WTC11 (cell line): ENCODE measurements at regions not wholly inside any gene's neighbourhood (a gene's known extent, or its start where the extent isn't known, plus 50 kb on each side); places are given as distances from the start of the nearest gene placed in this dataset.

Experiments used
- ATAC-seq: fragments of 200-7000 bp; cut with Tn5 transposase; 2 replicates; pipeline ENCODE4 v1.10.0; 2021; ENCODE audit warnings: mild to moderate bottlenecking, moderate library complexity
- CTCF ChIA-PET: fragments of 300-600 bp; sonication (Branson Sonifier 250); formaldehyde crosslinking; loops from one replicate; lab custom pipeline; 2021; ENCODE audit warnings: antibody characterized with exemption; lab: Charles Lee
- POLR2A ChIA-PET: fragments of 350-600 bp; sonication (Branson Sonifier 250); formaldehyde crosslinking; loops from one replicate; lab custom pipeline; 2021; ENCODE audit warnings: antibody characterized with exemption; lab: Charles Lee
- DNase-seq: peaks from one replicate; pipeline ENCODE4 v3.0.0; 2021; ENCODE audit warnings: low spot score
- H3K27ac Mint-ChIP-seq: 2 replicates; pipeline ENCODE4 v1.8.0; 2021; ENCODE audit warnings: mixed read lengths
- H3K27me3 Mint-ChIP-seq: 2 replicates; pipeline ENCODE4 v1.8.0; 2021; ENCODE audit warnings: low read depth, mild to moderate bottlenecking, moderate library complexity, mixed read lengths
- H3K36me3 Mint-ChIP-seq: 2 replicates; pipeline ENCODE4 v1.8.0; 2021; ENCODE audit warnings: mixed read lengths
- H3K4me1 Mint-ChIP-seq: 2 replicates; pipeline ENCODE4 v1.8.0; 2022; ENCODE audit warnings: mixed read lengths
- H3K4me3 Mint-ChIP-seq: 2 replicates; pipeline ENCODE4 v1.8.0; 2021; ENCODE audit warnings: mild to moderate bottlenecking, moderate library complexity, mixed read lengths
- H3K9me3 Mint-ChIP-seq: 2 replicates; pipeline ENCODE4 v1.8.0; 2021; ENCODE audit warnings: mixed read lengths
- CREB1 ChIP-seq: sonication (generic); formaldehyde crosslinking; IDR thresholded peaks from 2 replicates; pipeline ENCODE4 v1.8.0; 2023; ENCODE audit warnings: mild to moderate bottlenecking, missing genetic modification reagents
- EMX1 ChIP-seq: fragments of 250-450 bp; sonication (Bioruptor Pico); IDR thresholded peaks from 2 replicates; pipeline ENCODE4 v1.8.0; 2021; ENCODE audit warnings: mild to moderate bottlenecking
- ESRRA ChIP-seq: sonication (generic); formaldehyde crosslinking; IDR thresholded peaks from 2 replicates; pipeline ENCODE4 v1.8.1; 2022; ENCODE audit warnings: mild to moderate bottlenecking, missing genetic modification reagents, borderline replicate concordance
- FOXJ3 ChIP-seq: sonication (generic); formaldehyde crosslinking; IDR thresholded peaks from 2 replicates; pipeline ENCODE4 v1.9.0; 2021; ENCODE audit warnings: missing genetic modification reagents, mild to moderate bottlenecking, borderline replicate concordance
- GABPB1 ChIP-seq: sonication (generic); formaldehyde crosslinking; IDR thresholded peaks from 2 replicates; pipeline ENCODE4 v1.8.1; 2023; ENCODE audit warnings: mild to moderate bottlenecking, missing genetic modification reagents
- GRHL2 ChIP-seq: fragments of 250-450 bp; sonication (Bioruptor Pico); IDR thresholded peaks from 2 replicates; pipeline ENCODE4 v1.8.0; 2022; ENCODE audit warnings: mild to moderate bottlenecking, moderate library complexity; ENCODE audit not compliant: insufficient replicate concordance, severe bottlenecking
- GTF2I ChIP-seq: fragments of 250-450 bp; sonication (Bioruptor Pico); conservative IDR thresholded peaks from 2 replicates; pipeline ENCODE4 v1.4.0; 2021; ENCODE audit warnings: mild to moderate bottlenecking
- JUN ChIP-seq: sonication (generic); formaldehyde crosslinking; IDR thresholded peaks from 2 replicates; pipeline ENCODE4 v1.8.0; 2023; ENCODE audit warnings: mild to moderate bottlenecking, missing genetic modification reagents
- NFATC4 ChIP-seq: fragments of 250-450 bp; sonication (Bioruptor Pico); IDR thresholded peaks from 2 replicates; pipeline ENCODE4 v1.9.0; 2021; ENCODE audit warnings: mild to moderate bottlenecking
- NFE2L1 ChIP-seq: sonication (generic); formaldehyde crosslinking; IDR thresholded peaks from 2 replicates; pipeline ENCODE4 v1.8.1; 2023; ENCODE audit warnings: missing genetic modification reagents
- SMAD4 ChIP-seq: sonication (generic); formaldehyde crosslinking; IDR thresholded peaks from 2 replicates; pipeline ENCODE4 v1.8.0; 2022; ENCODE audit warnings: mild to moderate bottlenecking, missing genetic modification reagents
- TP53 ChIP-seq: sonication (generic); formaldehyde crosslinking; IDR thresholded peaks from 2 replicates; pipeline ENCODE4 v1.8.1; 2023; ENCODE audit warnings: mild to moderate bottlenecking, missing genetic modification reagents
- ZNF138 ChIP-seq: sonication (generic); formaldehyde crosslinking; conservative IDR thresholded peaks from 2 replicates; pipeline ENCODE4 v1.8.1; 2022; ENCODE audit warnings: mild to moderate bottlenecking, moderate library complexity, missing genetic modification reagents
- ZNF396 ChIP-seq: fragments of 250-450 bp; sonication (Bioruptor Pico); IDR thresholded peaks from 2 replicates; pipeline ENCODE4 v1.8.0; 2021; ENCODE audit warnings: mild to moderate bottlenecking, moderate library complexity, borderline replicate concordance
- TF ChIP-seq, protein P1 (sequence below): sonication (generic); formaldehyde crosslinking; IDR thresholded peaks from 2 replicates; pipeline ENCODE4 v1.8.1; 2023; ENCODE audit warnings: mild to moderate bottlenecking, missing genetic modification reagents, moderate library complexity
- TF ChIP-seq, protein P2 (sequence below): sonication (generic); formaldehyde crosslinking; IDR thresholded peaks from 2 replicates; pipeline ENCODE4 v1.8.0; 2022; ENCODE audit warnings: missing genetic modification reagents
- TF ChIP-seq, protein P3 (sequence below): sonication (generic); formaldehyde crosslinking; IDR thresholded peaks from 2 replicates; pipeline ENCODE4 v1.8.1; 2022; ENCODE audit warnings: low read depth, missing genetic modification reagents, borderline replicate concordance

DNA sequence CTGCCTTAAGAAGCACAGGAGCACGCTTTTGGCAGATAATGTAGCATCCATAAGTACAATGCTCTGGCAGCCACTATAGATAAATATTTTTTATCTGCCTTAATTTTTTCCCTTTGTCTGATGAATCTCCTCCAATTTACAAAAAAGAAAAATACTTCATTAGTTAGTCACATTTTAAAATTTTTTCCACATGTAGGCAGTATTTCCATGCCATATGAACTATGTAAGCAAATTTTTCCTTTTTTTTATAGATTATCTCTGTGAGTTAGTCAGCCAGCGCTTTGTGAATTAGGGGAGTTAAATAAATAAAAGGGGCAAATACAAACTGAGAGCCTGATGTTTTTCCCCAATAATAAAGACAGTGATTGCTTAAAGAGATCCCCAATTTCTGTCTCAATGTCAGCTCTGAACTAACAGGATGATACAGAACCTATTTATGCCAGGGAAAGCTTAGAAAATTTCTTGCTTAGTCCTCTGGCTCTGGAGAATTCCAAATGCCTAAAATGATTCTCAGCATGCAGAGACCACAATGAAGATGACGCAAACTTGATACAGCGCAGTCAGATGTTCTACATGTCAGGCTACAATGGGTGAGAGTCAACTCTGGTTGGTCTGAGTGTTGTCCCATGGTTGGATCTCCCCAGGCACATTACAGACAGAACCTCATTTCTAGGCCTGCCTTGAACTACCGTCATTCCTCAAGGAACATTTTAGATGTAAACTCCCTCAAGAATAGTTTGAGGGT is 390.4 kb upstream of the CDH6 start:
- H3K27me3 Mint-ChIP-seq = no peaks in the 10 kb centered on the region
- ChIA-PET POLR2A (interaction anchor here (0.6 kb wide), 1 partner anchor 275 kb away, joined by 3 read pairs; no protein-coding TSS in a partner anchor), CTCF (interaction anchor here (1.1 kb wide), 1 partner anchor 467 kb away, joined by 3 read pairs; no protein-coding TSS in a partner anchor)
- H3K4me1 Mint-ChIP-seq = peaks cover 13% of the 10 kb centered on the region
- ATAC-seq (no peak), DNase-seq (no peak)
- H3K9me3 Mint-ChIP-seq = 0 out of 2 replicates have a peak, but pooled peaks cover 5% of the 10 kb centered on the region
- no peak for TF ChIP-seq NFATC4 (CRISPR knock-in tag)
- no peak for TF ChIP-seq FOXJ3 (CRISPR knock-in tag)
- TF ChIP-seq ESRRA (CRISPR knock-in tag) = no peak
- TF ChIP-seq JUN (CRISPR knock-in tag) = no peak
- TF ChIP-seq ZNF138 = no peak
- TF ChIP-seq GABPB1 (CRISPR knock-in tag) = no peak
- TF ChIP-seq, protein P1, sequence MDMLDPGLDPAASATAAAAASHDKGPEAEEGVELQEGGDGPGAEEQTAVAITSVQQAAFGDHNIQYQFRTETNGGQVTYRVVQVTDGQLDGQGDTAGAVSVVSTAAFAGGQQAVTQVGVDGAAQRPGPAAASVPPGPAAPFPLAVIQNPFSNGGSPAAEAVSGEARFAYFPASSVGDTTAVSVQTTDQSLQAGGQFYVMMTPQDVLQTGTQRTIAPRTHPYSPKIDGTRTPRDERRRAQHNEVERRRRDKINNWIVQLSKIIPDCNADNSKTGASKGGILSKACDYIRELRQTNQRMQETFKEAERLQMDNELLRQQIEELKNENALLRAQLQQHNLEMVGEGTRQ (CRISPR knock-in tag) = no peak
- no peak for TF ChIP-seq GRHL2 (CRISPR knock-in tag)
- TF ChIP-seq ZNF396 = no peak
- TF ChIP-seq, protein P2, sequence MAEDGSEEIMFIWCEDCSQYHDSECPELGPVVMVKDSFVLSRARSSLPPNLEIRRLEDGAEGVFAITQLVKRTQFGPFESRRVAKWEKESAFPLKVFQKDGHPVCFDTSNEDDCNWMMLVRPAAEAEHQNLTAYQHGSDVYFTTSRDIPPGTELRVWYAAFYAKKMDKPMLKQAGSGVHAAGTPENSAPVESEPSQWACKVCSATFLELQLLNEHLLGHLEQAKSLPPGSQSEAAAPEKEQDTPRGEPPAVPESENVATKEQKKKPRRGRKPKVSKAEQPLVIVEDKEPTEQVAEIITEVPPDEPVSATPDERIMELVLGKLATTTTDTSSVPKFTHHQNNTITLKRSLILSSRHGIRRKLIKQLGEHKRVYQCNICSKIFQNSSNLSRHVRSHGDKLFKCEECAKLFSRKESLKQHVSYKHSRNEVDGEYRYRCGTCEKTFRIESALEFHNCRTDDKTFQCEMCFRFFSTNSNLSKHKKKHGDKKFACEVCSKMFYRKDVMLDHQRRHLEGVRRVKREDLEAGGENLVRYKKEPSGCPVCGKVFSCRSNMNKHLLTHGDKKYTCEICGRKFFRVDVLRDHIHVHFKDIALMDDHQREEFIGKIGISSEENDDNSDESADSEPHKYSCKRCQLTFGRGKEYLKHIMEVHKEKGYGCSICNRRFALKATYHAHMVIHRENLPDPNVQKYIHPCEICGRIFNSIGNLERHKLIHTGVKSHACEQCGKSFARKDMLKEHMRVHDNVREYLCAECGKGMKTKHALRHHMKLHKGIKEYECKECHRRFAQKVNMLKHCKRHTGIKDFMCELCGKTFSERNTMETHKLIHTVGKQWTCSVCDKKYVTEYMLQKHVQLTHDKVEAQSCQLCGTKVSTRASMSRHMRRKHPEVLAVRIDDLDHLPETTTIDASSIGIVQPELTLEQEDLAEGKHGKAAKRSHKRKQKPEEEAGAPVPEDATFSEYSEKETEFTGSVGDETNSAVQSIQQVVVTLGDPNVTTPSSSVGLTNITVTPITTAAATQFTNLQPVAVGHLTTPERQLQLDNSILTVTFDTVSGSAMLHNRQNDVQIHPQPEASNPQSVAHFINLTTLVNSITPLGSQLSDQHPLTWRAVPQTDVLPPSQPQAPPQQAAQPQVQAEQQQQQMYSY = no peak
- no peak for TF ChIP-seq NFE2L1 (CRISPR knock-in tag)
- TF ChIP-seq CREB1 = no peak
- H3K4me3 Mint-ChIP-seq = no peak overlapping the region
- H3K36me3 Mint-ChIP-seq = no peaks in the 10 kb centered on the region
- no peak overlapping the region for H3K27ac Mint-ChIP-seq

DNA sequence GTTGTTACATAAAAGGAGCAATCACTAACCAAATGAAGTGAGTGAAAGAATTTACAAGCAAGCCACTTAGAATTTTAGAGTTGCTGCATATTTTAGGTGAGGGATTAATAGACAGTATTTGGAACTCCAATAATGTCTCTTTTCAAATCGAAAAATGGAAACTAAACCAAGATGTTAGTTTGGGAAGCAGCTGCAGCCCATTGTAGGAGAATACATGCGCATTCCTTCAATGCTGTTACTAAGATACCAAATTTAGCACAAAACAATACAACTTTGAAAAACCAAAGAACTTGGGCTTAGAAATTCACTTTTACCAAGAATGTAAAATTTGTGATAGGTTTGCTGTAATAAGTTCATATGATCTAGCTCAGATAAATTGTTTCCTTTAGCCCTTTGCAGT is 411.8 kb upstream of the CDH6 start:
- Mint-ChIP-seq H3K27me3 (no peaks in the 10 kb centered on the region), H3K4me3 (no peak overlapping the region), H3K36me3 (no peaks in the 10 kb centered on the region), H3K27ac (no peak overlapping the region), H3K9me3 (peaks cover 6% of the 10 kb centered on the region), H3K4me1 (peaks cover 13% of the 10 kb centered on the region)
- ChIA-PET POLR2A (no interaction called here), CTCF (no interaction called here)
- TF ChIP-seq NFE2L1 (CRISPR knock-in tag) (no peak), TP53 (CRISPR knock-in tag) (no peak), JUN (CRISPR knock-in tag) (no peak)
- no peak for ATAC-seq
- no peak for DNase-seq

DNA sequence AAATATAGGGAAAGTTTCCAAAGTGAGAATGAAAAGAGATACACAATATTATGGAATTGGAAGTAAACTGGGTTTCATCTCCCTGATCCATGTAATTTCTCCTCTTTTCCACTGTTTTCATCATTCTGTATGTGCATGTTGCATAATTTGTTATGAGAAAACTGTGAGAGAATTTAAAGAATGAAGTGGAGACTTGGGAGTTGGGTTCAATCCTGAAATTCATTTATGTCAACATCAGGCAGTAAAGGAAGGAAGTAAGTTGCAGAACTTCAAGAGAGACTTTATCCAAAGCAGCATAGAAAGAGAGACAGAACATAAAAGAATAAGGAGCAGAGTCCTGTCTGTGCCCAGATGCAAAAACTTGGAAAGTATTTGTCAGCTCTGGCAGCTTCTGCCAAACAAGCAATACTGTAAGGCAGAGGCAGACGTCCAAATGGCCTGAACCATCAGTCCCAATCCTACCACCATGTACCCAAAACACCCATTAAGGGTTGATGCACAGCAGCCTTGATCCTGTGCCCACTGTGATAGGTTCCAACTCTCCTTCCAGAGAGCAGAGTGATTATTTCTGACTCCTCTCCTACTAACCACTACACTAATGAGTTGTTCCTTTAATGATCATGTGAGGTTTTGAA is 425.3 kb upstream of the CDH6 start:
- H3K4me1 Mint-ChIP-seq = no peaks in the 10 kb centered on the region

More for the DNA sequence above, 425.3 kb upstream of the CDH6 start:
- no peaks in the 10 kb centered on the region for H3K9me3 Mint-ChIP-seq
- DNase-seq (no peak), ATAC-seq (no peak)
- no peak overlapping the region for H3K4me3 Mint-ChIP-seq
- H3K36me3 Mint-ChIP-seq = no peaks in the 10 kb centered on the region
- CTCF ChIA-PET = no interaction called here
- POLR2A ChIA-PET = no interaction called here
- H3K27me3 Mint-ChIP-seq = no peaks in the 10 kb centered on the region
- H3K27ac Mint-ChIP-seq = no peak overlapping the region
- TF ChIP-seq EMX1 (CRISPR knock-in tag) (no peak), GTF2I (CRISPR knock-in tag) (no peak), SMAD4 (CRISPR knock-in tag) (no peak), JUN (CRISPR knock-in tag) (no peak)
- TF ChIP-seq, protein P3, sequence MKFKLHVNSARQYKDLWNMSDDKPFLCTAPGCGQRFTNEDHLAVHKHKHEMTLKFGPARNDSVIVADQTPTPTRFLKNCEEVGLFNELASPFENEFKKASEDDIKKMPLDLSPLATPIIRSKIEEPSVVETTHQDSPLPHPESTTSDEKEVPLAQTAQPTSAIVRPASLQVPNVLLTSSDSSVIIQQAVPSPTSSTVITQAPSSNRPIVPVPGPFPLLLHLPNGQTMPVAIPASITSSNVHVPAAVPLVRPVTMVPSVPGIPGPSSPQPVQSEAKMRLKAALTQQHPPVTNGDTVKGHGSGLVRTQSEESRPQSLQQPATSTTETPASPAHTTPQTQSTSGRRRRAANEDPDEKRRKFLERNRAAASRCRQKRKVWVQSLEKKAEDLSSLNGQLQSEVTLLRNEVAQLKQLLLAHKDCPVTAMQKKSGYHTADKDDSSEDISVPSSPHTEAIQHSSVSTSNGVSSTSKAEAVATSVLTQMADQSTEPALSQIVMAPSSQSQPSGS (CRISPR knock-in tag) = no peak
